Activated CD8-positive, alpha-beta memory T cell treated with anti-CD3 and anti-CD28 coated beads, Interleukin-2, amount 50 U/mL, for 24 hours (primary cell): ENCODE measurements at regions not wholly inside any gene's neighbourhood (a gene's known extent, or its start where the extent isn't known, plus 50 kb on each side); places are given as distances from the start of the nearest gene placed in this dataset.

Experiments
- DNase-seq: peaks from one replicate; pipeline ENCODE4 v3.0.0-alpha.2; 2020; ENCODE audit errors: extremely low read depth

DNA sequence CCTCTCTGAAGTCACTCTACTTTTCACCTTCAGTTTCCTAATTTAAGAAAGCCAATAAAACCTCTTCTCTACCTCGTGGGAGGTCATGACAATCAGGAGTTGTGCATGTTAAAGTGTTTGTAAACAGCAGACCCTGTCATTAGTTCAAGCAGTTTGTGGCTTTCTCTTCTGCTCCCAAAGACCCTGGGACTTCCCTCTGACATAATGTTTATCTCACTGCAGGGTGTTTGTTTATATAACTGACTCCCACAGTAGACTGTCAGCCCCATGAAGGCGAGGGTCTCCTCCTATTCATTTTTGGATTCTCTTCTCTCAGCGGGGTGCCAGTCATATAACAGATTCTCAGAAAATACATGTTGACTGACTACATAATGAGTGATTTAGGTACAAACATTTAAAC lies 360.0 kb upstream of the ZNF462 start:
- no peak for DNase-seq

DNA sequence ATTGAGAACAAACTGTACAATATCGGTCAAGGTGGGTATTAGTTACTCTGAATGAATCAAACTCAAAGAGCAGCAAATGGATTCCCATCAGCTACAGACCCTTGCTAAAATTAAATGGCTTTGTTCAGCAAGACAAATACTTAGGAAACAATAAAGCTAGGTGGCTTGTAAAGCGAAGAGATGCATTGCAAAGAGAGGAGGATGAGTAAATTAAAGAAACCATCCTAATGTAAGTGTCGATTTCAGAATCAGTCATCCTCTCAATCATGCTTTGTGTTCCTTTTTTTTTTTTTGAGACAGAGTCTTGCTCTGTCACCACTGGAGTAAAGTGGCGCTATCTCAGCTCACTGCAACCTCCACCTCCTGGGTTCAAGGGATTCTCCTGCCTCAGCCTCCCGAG lies 359.2 kb upstream of the ZNF462 start:
- no peak for DNase-seq

DNA sequence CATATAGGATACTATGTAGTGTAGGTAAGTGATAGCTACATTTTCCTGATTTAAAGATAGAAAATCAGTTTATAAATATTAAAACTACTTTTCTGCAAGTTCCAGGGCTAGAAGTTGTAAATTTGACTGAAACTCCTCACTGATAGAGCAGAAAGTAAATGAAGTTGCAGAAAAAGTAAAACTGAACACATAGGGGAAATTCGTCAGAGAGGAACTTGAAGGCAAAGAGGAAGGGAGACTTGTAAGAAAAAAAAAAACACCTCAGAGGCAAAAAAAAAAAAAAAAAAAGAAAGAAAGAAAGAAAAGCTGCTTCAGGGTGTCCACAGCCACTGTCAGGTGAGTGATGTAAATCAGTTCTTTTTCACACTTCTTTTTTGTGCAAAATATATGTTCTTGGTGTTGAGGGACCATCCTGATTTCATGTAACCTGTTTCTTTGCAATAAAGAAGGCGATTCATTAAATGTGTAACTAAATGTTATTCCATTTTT lies 336.2 kb upstream of the ZNF462 start:
- no peak for DNase-seq

DNA sequence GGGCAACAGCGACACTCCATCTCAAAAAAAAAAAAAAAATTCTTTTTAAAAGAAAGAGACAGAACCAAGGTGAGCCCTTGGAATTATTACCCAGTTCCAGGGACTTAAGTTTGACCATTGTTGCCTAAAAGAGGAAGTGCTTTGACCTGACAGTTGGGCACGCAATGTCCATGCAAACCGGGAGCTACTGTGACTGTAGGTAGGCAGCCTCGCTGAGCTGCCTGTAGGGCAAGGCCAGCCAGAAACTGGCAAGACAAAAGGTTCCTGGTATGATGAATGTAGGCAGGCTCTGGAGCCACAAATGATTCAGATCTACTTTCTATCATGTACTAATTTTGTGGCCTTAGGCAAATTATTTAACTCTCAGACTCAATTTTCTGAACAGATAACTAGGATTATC lies 334.8 kb upstream of the ZNF462 start:
- no peak for DNase-seq

DNA sequence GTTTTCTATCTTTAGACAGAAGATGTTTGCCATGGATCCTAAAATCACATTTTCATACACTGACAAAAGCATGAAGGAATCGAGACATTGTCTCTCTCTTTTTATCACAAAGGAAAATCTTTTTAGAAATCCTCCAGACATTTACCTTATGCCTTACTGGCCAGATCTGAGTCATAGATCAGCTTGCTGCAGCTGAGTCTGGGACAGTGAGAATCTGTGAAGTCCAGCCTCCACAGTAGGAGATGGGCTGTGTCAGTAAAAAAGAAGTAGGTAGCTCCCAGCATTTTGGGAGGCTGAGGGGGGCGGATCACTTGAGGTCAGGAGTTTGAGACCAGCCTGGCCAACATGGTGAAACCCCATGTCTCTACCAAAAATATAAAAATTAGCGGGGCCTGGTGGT lies 333.4 kb upstream of the ZNF462 start:
- no peak for DNase-seq

DNA sequence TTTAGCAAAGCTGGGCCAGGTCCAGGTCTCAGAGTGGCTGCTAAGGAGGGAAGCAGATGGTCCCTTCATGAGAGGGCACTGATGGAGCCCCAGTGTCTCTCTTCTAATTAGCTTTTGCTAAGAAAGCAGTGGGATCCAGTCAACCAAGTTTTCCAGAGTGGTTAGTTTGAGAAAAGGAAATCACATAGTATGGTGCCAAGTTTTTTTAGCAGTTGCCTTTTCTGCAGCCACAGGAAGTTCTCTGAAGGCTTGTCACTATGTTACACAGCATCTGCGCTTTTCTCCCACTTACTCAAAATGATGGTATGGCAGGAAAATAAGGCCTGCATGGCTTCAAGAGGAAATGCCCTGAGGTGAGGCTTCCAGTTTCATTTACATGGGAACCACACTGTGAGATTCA lies 331.5 kb upstream of the ZNF462 start:
- DNase-seq = no peak

DNA sequence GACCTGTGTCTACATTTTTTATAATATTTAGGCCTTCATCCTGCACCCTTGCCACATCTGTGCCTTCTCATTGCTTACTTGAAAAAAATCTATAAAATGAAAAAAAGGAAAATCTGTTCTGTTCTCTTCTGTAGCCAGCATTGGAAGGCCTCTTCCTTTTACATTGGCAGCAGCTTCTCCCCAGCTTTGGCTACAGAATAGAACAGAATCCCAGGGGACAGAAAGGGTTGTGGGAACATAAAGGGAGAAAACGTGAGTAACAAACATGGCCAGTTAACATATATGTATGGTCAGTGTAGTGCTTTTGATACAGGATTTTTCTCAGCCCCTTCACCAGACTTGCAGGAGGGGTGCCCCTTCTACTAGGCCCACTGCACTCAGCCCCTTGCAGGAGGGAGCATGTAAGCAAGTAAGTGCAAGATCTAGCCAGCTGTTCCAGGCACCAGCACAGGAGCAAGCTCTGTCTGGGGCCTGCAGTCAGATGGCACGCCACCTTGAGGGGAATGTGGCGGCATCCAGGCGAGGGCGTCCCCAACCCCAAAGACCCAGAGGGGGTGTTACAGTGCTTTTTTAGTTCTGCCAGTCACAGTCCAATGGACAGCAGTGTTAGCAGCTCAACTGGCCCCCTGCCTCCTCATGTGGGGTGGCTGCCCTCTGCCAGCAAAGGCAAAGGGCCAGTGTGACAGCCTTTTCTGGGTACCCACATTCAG lies 330.5 kb upstream of the ZNF462 start:
- no peak for DNase-seq

DNA sequence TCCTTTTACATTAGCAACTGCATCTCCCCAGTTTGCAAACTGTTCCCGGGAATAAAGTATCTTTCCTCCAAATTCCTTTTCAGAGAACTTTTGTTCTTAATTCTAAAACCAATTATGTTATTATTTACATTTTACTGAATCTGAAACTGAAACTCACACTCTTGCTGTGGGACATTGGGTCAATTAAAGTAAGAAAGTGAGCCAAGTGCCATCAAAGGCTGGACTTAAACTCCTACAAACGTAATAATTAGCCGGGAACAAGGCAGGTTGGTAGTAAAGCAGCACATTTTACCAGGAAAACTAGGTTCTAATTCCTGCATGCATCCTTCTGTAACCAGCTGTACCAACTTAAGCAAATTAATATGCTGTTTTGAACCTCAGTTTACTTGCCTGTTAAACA lies 328.2 kb upstream of the ZNF462 start:
- DNase-seq = no peak

DNA sequence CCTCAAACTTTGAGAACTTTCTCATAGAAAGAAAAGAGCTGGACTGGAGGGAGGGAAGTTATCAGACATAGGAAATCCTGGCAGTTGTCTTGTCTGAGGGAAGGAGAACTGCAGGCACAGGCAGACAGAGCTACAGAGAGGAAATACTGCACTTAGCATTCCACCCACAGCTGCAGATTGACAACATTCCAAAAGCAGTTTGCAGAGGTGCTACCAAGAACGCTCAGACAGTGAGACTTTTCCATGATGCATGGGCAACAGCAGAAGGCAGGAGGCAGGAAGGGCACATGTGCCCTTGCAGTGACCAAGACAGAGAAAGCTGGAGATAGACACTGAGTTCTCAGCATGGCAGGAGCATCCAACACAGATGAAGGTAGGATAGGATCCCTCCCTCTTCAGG lies 327.5 kb upstream of the ZNF462 start:
- no peak for DNase-seq

DNA sequence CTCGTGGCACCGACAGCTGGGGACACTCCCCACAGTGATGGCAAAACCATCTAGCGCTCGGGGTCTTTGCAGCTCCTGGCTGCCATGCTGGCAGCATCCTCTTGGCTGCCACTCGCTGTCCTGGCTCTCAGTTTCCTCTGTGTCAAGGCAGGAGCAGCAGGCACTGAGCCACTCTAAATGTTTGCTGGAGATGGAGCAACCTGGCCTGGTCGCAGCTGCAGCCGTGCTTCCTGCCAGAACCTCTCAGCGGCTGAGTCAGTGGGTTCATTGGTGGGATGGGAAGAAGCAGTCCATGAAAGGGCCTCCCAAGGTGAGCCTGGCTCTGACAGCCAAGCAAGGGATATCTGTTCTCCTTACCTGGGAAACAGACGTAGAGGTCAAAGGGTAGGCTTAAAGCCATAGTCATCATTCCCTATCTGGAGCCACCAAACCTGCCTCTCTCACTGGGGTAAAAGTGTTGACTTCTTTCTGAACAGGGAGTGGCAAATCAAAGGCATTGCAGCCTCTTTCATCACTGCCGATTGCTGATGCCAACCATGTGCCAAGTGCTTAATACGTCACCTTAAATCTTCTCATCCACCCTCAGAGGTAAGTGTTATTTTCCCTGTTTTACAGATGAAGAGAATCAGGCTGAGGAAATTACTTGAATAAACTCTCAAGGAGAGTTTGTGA lies 304.8 kb upstream of the ZNF462 start:
- DNase-seq = no peak

DNA sequence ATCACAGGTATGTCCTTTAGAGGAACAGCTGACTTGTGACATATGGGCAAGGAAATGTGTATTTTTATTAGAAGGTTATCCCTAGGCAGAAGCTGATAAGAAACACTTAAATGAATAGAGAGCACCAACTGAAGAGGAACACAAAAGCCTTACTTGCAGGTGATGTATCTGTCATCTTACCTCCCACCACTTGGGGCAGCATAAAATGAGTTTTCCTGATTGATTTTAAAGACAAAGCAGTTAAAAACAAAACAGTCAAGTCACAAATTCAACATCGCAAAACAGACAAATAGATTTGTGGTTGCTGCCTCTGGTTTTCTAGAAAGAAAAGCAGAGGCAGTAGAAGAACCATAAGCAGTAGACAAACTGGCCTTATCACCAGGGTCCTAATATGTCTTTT lies 302.4 kb upstream of the ZNF462 start:
- DNase-seq = no peak

DNA sequence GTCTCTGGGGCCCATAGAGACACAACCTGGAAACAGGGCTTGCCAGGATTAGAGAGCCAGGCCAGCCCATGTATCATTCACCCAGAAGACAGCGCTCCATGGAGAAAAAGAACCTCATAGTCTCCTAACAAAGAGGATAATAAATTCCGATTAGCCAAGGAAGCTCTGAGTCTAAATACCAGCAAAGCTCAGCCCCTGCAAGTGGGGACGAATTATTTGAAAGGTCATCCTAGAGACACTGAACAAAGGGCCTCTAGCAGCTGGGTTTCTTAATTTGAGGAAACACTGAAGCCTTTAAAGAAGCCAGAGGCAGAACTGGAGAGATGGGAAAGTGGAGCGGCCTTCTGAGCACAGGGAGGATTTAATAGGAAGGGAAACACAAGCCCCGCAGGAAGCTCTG lies 287.1 kb upstream of the ZNF462 start:
- no peak for DNase-seq

DNA sequence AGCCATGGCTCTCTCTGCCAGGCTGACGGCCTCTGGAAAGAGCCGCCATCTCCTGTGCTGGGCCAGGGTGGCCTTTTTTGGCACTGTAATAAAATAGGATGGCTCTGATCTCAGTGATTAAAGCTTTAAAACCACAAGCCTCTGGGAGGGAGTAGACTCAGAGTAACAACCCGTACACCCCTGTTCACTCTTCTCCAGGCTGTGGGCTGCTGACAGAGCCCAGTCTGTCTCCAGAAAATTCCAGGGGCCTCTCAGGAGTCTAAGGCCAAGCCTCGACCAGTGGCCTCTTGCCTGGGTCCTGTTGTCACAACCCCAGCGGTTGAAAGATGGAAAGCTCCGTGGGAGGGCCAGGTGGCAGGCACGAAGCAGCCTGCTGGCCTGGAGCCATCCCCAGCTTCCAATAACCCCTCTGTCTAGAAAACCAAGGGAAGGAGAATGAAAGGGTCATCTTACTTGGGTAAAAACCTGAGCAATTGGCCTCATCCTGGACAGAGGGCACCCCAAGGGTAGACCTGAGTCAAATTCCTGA lies 286.7 kb upstream of the ZNF462 start:
- no peak for DNase-seq

DNA sequence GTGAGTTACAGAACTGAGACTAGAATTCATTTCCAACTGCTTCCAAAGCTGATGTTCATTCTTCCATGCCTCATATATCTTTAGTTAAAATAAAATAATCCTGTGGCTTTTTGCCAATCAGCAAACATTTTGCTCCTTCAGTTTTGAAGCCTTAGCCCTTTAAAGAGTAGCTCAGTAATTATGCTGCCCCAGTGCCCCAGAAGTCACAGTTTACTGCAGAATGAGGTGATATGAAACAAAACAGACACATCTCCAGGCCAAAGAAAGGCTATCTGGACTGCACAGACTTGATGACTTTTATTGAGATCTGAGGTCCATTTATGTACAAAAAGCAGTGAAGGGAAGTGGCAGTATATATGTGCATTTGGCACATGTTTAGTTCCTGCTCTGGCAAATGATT lies 285.8 kb upstream of the ZNF462 start:
- no peak for DNase-seq

DNA sequence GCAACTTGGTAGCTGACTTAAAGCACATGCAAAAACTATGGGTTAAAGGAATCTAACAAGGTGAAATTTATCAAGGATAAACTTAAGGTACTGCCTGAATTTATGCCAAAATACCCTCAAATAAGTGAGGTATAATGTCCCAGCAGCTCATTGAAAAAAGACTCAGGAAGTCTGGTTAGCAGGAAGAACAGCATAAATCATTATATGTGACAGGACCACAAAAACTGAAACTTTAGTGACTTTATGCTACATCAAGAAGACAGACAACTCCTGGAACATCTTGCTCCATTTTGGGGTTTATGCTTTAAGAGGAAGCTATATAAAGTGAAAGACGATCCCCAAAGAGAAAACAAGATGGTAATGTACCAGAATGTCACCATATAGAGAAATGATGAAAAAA lies 282.4 kb upstream of the ZNF462 start:
- no peak for DNase-seq

DNA sequence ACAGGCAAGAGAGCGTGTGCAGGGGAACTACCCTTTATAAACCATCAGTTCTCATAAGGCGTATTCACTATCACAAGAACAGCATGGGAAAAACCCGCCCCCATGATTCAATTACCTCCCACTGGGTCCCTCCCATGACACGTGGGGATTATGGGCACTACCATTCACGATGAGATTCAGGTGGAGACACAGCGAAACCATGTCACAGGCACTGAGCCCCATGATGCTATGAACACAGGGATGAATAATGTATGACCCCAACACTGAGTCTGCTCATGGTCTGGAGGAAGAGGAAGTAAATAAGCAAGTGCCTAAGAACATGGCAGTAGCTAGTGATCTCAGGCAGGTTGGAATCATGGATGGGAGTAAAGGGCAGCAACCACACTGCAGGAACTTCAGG lies 281.0 kb upstream of the ZNF462 start:
- no peak for DNase-seq

DNA sequence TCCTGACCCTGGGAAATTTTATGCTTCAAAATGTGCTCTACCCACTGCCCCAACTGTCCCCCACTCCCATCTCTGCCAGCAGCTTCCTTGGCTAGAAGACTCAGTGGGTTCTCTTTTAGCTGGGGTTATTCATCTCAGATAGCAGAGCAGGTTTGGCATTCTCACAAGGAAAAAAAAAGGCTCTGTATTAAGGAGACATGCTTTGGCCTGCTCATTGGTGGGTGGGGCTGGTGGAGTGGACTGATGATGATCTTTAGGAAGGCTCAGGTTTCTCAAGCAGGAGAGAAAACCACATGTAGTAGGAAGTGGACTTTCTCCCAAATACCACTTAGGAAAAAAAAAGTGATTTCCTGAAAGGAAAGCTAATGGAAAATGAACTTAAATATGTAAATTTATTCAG lies 279.2 kb upstream of the ZNF462 start:
- no peak for DNase-seq

DNA sequence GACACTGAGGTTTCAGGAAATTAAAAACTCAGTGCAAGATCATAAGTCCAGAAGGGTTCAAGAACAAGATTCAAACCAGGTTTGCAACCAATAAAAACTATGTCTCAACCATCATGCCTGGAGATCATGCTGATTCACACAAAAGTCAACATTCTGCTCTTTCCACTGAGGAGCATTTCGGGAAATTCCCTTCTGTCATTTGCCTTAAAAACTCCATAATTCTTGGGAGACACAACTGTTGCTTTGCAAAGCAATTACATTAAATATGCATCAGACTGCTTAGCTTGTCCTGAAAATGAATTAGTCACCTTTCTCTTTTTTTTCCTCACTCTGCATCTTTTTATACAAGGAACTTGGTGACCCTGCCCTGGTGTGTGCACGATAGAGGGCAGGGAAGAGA lies 275.9 kb upstream of the ZNF462 start:
- DNase-seq = no peak

DNA sequence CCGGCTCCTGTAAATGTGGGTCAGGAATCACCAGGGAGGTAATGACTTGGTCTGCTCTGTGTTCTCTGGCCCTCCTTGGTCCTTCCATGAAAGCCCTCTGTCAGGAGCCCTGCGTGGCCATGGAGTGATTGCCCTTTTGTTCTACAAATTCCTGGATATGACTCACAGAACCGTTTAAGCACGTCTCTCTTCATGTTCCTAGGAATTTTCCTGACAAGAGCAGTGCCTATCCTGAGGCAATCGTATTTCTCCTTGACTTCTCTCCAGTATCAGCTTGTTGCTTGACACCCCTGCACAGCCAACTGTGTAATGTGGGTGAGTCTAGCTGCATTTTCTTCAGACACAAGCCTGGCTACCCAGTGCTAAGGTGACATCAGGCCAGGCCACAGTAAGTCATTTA lies 274.3 kb upstream of the ZNF462 start:
- no peak for DNase-seq

DNA sequence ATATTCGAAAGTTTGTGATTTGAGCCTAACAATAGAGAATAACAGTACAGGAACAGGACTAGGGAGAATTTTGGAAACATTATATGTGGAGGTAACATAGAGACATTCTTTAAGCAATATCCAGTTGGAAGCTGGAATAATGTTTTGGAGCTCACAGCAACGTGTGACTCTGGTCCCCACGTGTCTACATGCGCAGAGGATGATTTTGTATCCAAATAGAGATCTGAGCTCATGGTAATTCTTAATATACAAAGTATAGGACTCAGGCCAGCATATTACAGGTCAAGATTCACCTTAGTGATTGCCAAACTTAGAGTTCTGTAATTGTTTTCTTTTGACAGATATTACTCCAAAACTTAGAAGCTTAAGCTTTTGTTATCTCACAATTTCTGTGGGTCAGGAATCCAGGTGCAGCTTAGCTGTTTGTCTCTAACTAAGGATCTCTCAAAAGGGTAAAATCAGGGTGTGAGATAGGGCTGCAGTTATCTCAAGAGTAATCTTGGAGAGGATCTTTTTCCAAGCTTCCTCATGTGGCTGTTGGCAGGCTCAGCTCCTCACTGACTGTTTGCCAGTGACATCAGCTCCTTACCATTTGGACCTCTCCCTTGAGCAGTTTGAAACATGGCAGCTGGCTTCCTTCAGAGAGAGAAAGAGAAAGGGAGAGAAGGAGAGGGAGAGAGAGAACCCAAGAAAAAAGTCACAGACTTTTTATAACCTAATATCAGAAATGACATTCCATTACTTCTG lies 272.0 kb upstream of the ZNF462 start:
- no peak for DNase-seq

DNA sequence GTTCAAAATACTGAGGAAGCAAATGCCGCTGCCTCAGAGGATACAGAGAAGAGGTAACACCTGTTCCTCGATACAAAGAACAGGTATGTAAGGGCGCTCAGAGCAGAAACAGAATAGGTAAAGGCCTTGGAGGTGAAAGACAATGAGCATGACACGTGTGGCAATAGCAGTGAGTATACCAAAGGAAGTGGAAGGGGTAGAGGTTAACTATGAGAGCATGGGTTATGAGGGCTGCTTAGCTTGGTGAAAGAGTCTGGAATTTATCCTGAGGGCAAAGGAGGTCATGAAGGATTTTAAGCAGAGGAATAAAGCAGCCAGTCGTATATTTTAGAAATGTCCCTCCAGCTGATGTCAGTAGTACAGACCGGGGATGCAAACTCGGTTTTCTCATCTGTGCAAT lies 269.8 kb upstream of the ZNF462 start:
- no peak for DNase-seq

DNA sequence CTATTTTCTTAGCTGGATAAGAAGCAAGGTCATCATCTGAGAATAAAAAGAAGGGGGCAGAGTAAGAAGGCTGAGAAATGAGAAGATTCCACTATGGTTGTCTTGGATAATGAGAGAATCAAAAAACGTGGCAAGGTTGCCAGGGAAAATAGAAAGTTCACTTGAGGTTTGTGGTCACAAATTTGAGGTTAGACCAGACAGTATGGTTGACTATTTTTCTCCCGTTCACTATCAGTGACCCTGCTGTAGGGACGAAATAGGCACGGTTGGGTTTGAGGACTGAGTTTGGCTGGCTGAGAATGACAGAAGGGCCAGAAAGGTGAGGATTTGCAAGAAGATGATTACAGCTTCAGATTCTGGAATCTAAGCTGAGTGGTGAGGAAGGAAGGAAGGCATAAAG lies 266.0 kb upstream of the ZNF462 start:
- no peak for DNase-seq
